CD14-positive monocyte (primary cell): ENCODE measurements at regions not wholly inside any gene's neighbourhood (a gene's known extent, or its start where the extent isn't known, plus 50 kb on each side); places are given as distances from the start of the nearest gene placed in this dataset.
A peak's percentile ranks its signal among the peaks of the same experiment; 100 is the strongest.
"Not testable (repeated sequence)": the region's sequence is repeated elsewhere in the genome, so short reads cannot be mapped to it uniquely, and the experiment has no call there.

Experiments used
- DNase-seq, 3 donors: peaks; one replicate each; pipeline ENCODE4 v3.0.0-alpha.2; 2011 to 2022
- H2AFZ ChIP-seq: 2 replicates; pipeline ENCODE4 v1.6.0; 2012; ENCODE audit warnings: mild to moderate bottlenecking, low read depth, low read length, inconsistent platforms; ENCODE audit not compliant: insufficient read depth, poor library complexity, severe bottlenecking
- H3K27ac ChIP-seq, 2 donors: 1 replicate in 1 of 2; 2 replicates in 1 of 2; pipeline ENCODE4 v1.5.1; 2012 to 2013; ENCODE audit warnings: low read length in 2 of 2, control low read depth in 1 of 2, inconsistent platforms in 1 of 2, low read depth in 1 of 2, mild to moderate bottlenecking in 1 of 2
- H3K27me3 ChIP-seq, 2 donors: one replicate each; pipeline versions ENCODE4 v1.6.0 to v1.6.1; 2011 to 2013; ENCODE audit warnings: low read length in 2 of 2; ENCODE audit not compliant: control insufficient read depth in 2 of 2, insufficient read depth in 2 of 2
- H3K36me3 ChIP-seq, 2 donors: replicated peaks in 1 of 2; 1 replicate in 1 of 2; 2 replicates in 1 of 2; pipeline versions ENCODE4 v1.5.1 to v1.6.1; 2012 to 2013; ENCODE audit warnings: low read length in 2 of 2, control low read depth in 1 of 2, inconsistent platforms in 1 of 2, mild to moderate bottlenecking in 1 of 2; ENCODE audit not compliant: insufficient read depth in 2 of 2, control insufficient read depth in 1 of 2
- H3K4me1 ChIP-seq, 2 donors: 1 replicate in 1 of 2; 2 replicates in 1 of 2; pipeline versions ENCODE4 v1.5.1 to v1.6.1; 2012 to 2013; ENCODE audit warnings: low read length in 2 of 2, control low read depth in 1 of 2, inconsistent platforms in 1 of 2, mild to moderate bottlenecking in 1 of 2, moderate library complexity in 1 of 2; ENCODE audit not compliant: insufficient read depth in 2 of 2, control insufficient read depth in 1 of 2
- H3K4me2 ChIP-seq: replicated peaks from 2 replicates; pipeline ENCODE3; 2012; ENCODE audit warnings: low read length, moderate library complexity, mild to moderate bottlenecking; ENCODE audit not compliant: poor library complexity, severe bottlenecking; ENCODE audit errors: extremely low read depth
- H3K4me3 ChIP-seq, 3 experiments: fragments of 200-600 bp in 1 of 3; sonication (generic) in 1 of 3; replicated peaks in 1 of 3; 1 replicate in 2 of 3; 2 replicates in 1 of 3; pipeline ENCODE4 v1.5.1; 2011 to 2013; ENCODE audit warnings: low read length in 3 of 3, mild to moderate bottlenecking in 3 of 3, control low read depth in 2 of 3, low read depth in 2 of 3, inconsistent platforms in 1 of 3, moderate library complexity in 1 of 3
- H3K79me2 ChIP-seq: 2 replicates; pipeline ENCODE4 v1.6.0; 2012; ENCODE audit warnings: mild to moderate bottlenecking, control low read depth, inconsistent platforms, low read length, moderate library complexity; ENCODE audit not compliant: insufficient read depth
- H3K9ac ChIP-seq: 2 replicates; pipeline ENCODE4 v1.6.0; 2017; ENCODE audit warnings: low read length, mild to moderate bottlenecking; ENCODE audit not compliant: insufficient read depth, poor library complexity, severe bottlenecking
- H3K9me3 ChIP-seq, 2 donors: replicated peaks in 1 of 2; 1 replicate in 1 of 2; 2 replicates in 1 of 2; pipeline versions ENCODE4 v1.5.1 to v1.6.1; 2012 to 2013; ENCODE audit warnings: low read length in 2 of 2, control low read depth in 1 of 2; ENCODE audit not compliant: control insufficient read depth in 1 of 2, insufficient read depth in 1 of 2
- H4K20me1 ChIP-seq: 2 replicates; pipeline ENCODE4 v1.6.0; 2012; ENCODE audit warnings: mild to moderate bottlenecking, low read length, control low read depth, moderate library complexity; ENCODE audit not compliant: insufficient read depth
- H3K27ac Mint-ChIP-seq, 7 donors: one replicate each; pipeline ENCODE4 v1.8.0; 2020; ENCODE audit warnings: mild to moderate bottlenecking in 7 of 7, mixed read lengths in 7 of 7, moderate library complexity in 6 of 7, inconsistent platforms in 2 of 7
- H3K27me3 Mint-ChIP-seq, 3 donors: one replicate each; pipeline ENCODE4 v1.8.0; 2021 to 2022; ENCODE audit warnings: low read depth in 3 of 3, mild to moderate bottlenecking in 3 of 3, mixed read lengths in 3 of 3, moderate library complexity in 3 of 3, inconsistent platforms in 1 of 3
- H3K36me3 Mint-ChIP-seq, 2 donors: one replicate each; pipeline ENCODE4 v1.8.0; 2020; ENCODE audit warnings: mixed read lengths in 2 of 2, inconsistent platforms in 1 of 2, mild to moderate bottlenecking in 1 of 2
- H3K4me1 Mint-ChIP-seq: one replicate; pipeline ENCODE4 v1.8.0; 2020; ENCODE audit warnings: mild to moderate bottlenecking, mixed read lengths
- H3K4me3 Mint-ChIP-seq, 2 donors: one replicate each; pipeline ENCODE4 v1.8.0; 2020; ENCODE audit warnings: mild to moderate bottlenecking in 2 of 2, mixed read lengths in 2 of 2, moderate library complexity in 1 of 2
- H3K9me3 Mint-ChIP-seq, 7 donors: one replicate each; pipeline ENCODE4 v1.8.0; 2020 to 2022; ENCODE audit warnings: mixed read lengths in 7 of 7, mild to moderate bottlenecking in 6 of 7, moderate library complexity in 6 of 7, inconsistent platforms in 2 of 7
- WGBS: methylation state at CpG from one replicate; pipeline ENCODE4 v1.1.5; 2013; ENCODE audit warnings: missing lambda C conversion rate; ENCODE audit not compliant: insufficient coverage; 5-methylcytosine and 5-hydroxymethylcytosine counted together
- intact Hi-C, 2 donors: fragments of 100-400 bp; cut with micrococcal nuclease; formaldehyde crosslinking; loops; one replicate each; pipeline versions ENCODE4 v1.15.0 to v1.15.1; 2023
- TF ChIP-seq, protein P1 (sequence below): fragments of 200-600 bp; IDR thresholded peaks from one replicate; pipeline ENCODE4 v1.8.0; 2022; ENCODE audit warnings: antibody characterized with exemption, mild to moderate bottlenecking

- H3K9me3 Mint-ChIP-seq, H3K79me2 ChIP-seq, H3K36me3 Mint-ChIP-seq, intact Hi-C loops, H3K4me3 ChIP-seq, H4K20me1 ChIP-seq, H2AFZ ChIP-seq, H3K36me3 ChIP-seq, H3K9me3 ChIP-seq, H3K27me3 ChIP-seq, H3K27me3 Mint-ChIP-seq, H3K9ac ChIP-seq: not testable (repeated sequence)
- Mint-ChIP-seq H3K27ac (peak overlapping the region in 5 of 7 donors; percentile 18 to 85 (median 71)), H3K4me3 (peak overlapping the region in 1 of 2 donors; percentile 60), H3K4me1 (peaks cover 15% of the 10 kb centered on the region)
- TF ChIP-seq, protein P1, sequence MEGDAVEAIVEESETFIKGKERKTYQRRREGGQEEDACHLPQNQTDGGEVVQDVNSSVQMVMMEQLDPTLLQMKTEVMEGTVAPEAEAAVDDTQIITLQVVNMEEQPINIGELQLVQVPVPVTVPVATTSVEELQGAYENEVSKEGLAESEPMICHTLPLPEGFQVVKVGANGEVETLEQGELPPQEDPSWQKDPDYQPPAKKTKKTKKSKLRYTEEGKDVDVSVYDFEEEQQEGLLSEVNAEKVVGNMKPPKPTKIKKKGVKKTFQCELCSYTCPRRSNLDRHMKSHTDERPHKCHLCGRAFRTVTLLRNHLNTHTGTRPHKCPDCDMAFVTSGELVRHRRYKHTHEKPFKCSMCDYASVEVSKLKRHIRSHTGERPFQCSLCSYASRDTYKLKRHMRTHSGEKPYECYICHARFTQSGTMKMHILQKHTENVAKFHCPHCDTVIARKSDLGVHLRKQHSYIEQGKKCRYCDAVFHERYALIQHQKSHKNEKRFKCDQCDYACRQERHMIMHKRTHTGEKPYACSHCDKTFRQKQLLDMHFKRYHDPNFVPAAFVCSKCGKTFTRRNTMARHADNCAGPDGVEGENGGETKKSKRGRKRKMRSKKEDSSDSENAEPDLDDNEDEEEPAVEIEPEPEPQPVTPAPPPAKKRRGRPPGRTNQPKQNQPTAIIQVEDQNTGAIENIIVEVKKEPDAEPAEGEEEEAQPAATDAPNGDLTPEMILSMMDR = peak; percentile 83
- DNase-seq = peak; percentile 79 to 93 (median 92)
- Histone ChIP-seq H3K27ac (peak overlapping the region in 1 of 2 donors; percentile 25), H3K4me2 (peak overlapping the region; percentile 24), H3K4me1 (peaks cover 9 to 10% of the 10 kb centered on the region in 2 donors)
- WGBS = 0% methylated on average over 3 of the region's 4 CpGs
Observed at GRCh38 chr12:7588742-7589329, 76.9 kb downstream of the APOBEC1 start.

GRCh38 chr12:7584137-7584536 lies 80.6 kb upstream of the CD163 start:
- H3K27me3 Mint-ChIP-seq, H2AFZ ChIP-seq, H4K20me1 ChIP-seq, H3K4me2 ChIP-seq, intact Hi-C loops, H3K27ac ChIP-seq, H3K79me2 ChIP-seq, H3K9ac ChIP-seq, H3K27ac Mint-ChIP-seq, H3K36me3 Mint-ChIP-seq, H3K36me3 ChIP-seq, H3K27me3 ChIP-seq, H3K4me3 Mint-ChIP-seq, H3K4me3 ChIP-seq: not testable (repeated sequence)
- H3K4me1 ChIP-seq = peaks cover 9 to 10% of the 10 kb centered on the region in 2 donors
- Mint-ChIP-seq H3K4me1 (peaks cover 12% of the 10 kb centered on the region), H3K9me3 (peaks cover 7 to 23% (median 16%) of the 10 kb centered on the region in 7 donors)
- WGBS = 75% methylated on average over 1 of the region's 1 CpG
- peaks cover 9 to 11% of the 10 kb centered on the region in 2 donors for H3K9me3 ChIP-seq
- peak in 1 of 3 donors; percentile 59 for DNase-seq
